Keratinocyte (primary cell): ENCODE measurements at regions not wholly inside any gene's neighbourhood (a gene's known extent, or its start where the extent isn't known, plus 50 kb on each side); places are given as distances from the start of the nearest gene placed in this dataset.

Experiments
- DNase-seq: peaks from one replicate; pipeline ENCODE4 v3.0.0-alpha.2; 2011; ENCODE audit warnings: low read depth, missing footprints, low spot score
- FAIRE-seq: peaks from 2 replicates; lab custom pipeline; 2011; peaks lifted over from hg19 to GRCh38; lab: Jason Lieb, UNC
- H2AFZ ChIP-seq: 2 replicates; pipeline ENCODE4 v1.6.0; 2012; ENCODE audit warnings: low read length, control low read depth, inconsistent platforms; ENCODE audit not compliant: control insufficient read depth
- H3K27ac ChIP-seq: 2 replicates; pipeline ENCODE4 v1.5.1; 2011; ENCODE audit warnings: low read length; ENCODE audit not compliant: control insufficient read depth, insufficient read depth
- H3K27me3 ChIP-seq: 3 replicates; pipeline ENCODE4 v1.6.0; 2011; ENCODE audit warnings: low read length; ENCODE audit not compliant: control insufficient read depth, insufficient read depth; ENCODE audit errors: extremely low read depth
- H3K36me3 ChIP-seq, 2 experiments: 2 replicates in 1 of 2; 3 replicates in 1 of 2; pipeline ENCODE4 v1.5.1; 2011; ENCODE audit warnings: low read length in 2 of 2, mild to moderate bottlenecking in 1 of 2; ENCODE audit not compliant: control insufficient read depth in 2 of 2, insufficient read depth in 2 of 2; ENCODE audit errors: extremely low read depth in 1 of 2
- H3K4me1 ChIP-seq: 3 replicates; pipeline ENCODE4 v1.5.1; 2011; ENCODE audit warnings: low read length; ENCODE audit not compliant: control insufficient read depth, insufficient read depth; ENCODE audit errors: extremely low read depth
- H3K4me2 ChIP-seq: 3 replicates; pipeline ENCODE4 v1.6.0; 2011; ENCODE audit warnings: low read depth, low read length; ENCODE audit not compliant: control insufficient read depth, insufficient read depth; ENCODE audit errors: extremely low read depth
- H3K4me3 ChIP-seq, 3 experiments: fragments of 200-600 bp in 1 of 3; sonication (generic) in 1 of 3; 2 replicates in 2 of 3; 3 replicates in 1 of 3; pipeline ENCODE4 v1.5.1; 2011 to 2016; ENCODE audit warnings: low read length in 3 of 3, mild to moderate bottlenecking in 3 of 3, control low read depth in 2 of 3, inconsistent platforms in 1 of 3, low read depth in 1 of 3, mixed read lengths in 1 of 3, mixed run types in 1 of 3, moderate library complexity in 1 of 3; ENCODE audit not compliant: control insufficient read depth in 2 of 3, insufficient read depth in 2 of 3; ENCODE audit errors: extremely low read depth in 1 of 3
- H3K79me2 ChIP-seq: 2 replicates; pipeline ENCODE4 v1.6.0; 2012; ENCODE audit warnings: low read length; ENCODE audit not compliant: control insufficient read depth, insufficient read depth
- H3K9ac ChIP-seq: 3 replicates; pipeline ENCODE4 v1.6.0; 2011; ENCODE audit warnings: low read length; ENCODE audit not compliant: control insufficient read depth, insufficient read depth; ENCODE audit errors: extremely low read depth
- H3K9me1 ChIP-seq: 3 replicates; pipeline ENCODE4 v1.6.0; 2011; ENCODE audit warnings: low read length; ENCODE audit not compliant: control insufficient read depth, insufficient read depth; ENCODE audit errors: extremely low read depth
- H3K9me3 ChIP-seq: 2 replicates; pipeline ENCODE4 v1.5.1; 2012; ENCODE audit warnings: low read depth, low read length; ENCODE audit not compliant: control insufficient read depth
- H4K20me1 ChIP-seq: 3 replicates; pipeline ENCODE4 v1.6.0; 2011; ENCODE audit warnings: low read length; ENCODE audit not compliant: control insufficient read depth, insufficient read depth; ENCODE audit errors: extremely low read depth
- CTCF ChIP-seq, 3 experiments: IDR thresholded peaks in 1 of 3; conservative IDR thresholded peaks in 1 of 3; optimal IDR thresholded peaks in 1 of 3; 2 replicates in 2 of 3; 3 replicates in 1 of 3; pipeline versions ENCODE3 to v1.5.1; 2011; ENCODE audit warnings: low read length in 3 of 3, mild to moderate bottlenecking in 3 of 3, moderate library complexity in 2 of 3, control low read depth in 1 of 3, inconsistent platforms in 1 of 3; ENCODE audit not compliant: insufficient read depth in 2 of 3; ENCODE audit errors: extremely low read depth in 1 of 3
- EZH2 ChIP-seq: IDR thresholded peaks from one replicate; pipeline ENCODE4 v1.6.1; 2012; ENCODE audit warnings: inconsistent platforms, mild to moderate bottlenecking, low read length, moderate library complexity
- dilution Hi-C: fragments of 300-500 bp; cut with MboI; formaldehyde crosslinking; loops from one replicate; pipeline ENCODE4 v1.7.0; 2020; ENCODE audit warnings: low sequenced_read_pairs; ENCODE audit not compliant: extremely low pct_ligation_motif_present

GRCh38 chr2:22703286-22703920 is 681.6 kb upstream of the KLHL29 start:
- no peaks in the 10 kb centered on the region for H3K36me3 ChIP-seq
- DNase-seq (no peak), FAIRE-seq (no peak)

GRCh38 chr2:22719396-22719795 is 665.6 kb upstream of the KLHL29 start:
- Histone ChIP-seq H4K20me1 (no peaks in the 10 kb centered on the region), H3K9me3 (no peaks in the 10 kb centered on the region), H3K9ac (no peak overlapping the region), H3K4me2 (no peak overlapping the region), H3K4me1 (no peaks in the 10 kb centered on the region), H3K27ac (no peak overlapping the region), H3K36me3 (no peaks in the 10 kb centered on the region), H3K79me2 (no peaks in the 10 kb centered on the region), H3K27me3 (no peaks in the 10 kb centered on the region), H3K4me3 (no peak overlapping the region), H3K9me1 (no peaks in the 10 kb centered on the region), H2AFZ (no peak overlapping the region)
- dilution Hi-C loops = no loop called here
- no peak for FAIRE-seq
- no peak for DNase-seq
- TF ChIP-seq EZH2 (no peak), CTCF (optimal IDR thresholded peaks at IDR 0.05 in 1 of 3, IDR thresholded peaks at IDR 0.05 in 1 of 3, conservative IDR thresholded peaks at IDR 0.05 in 1 of 3; ENCODE audit: extremely low read depth in 1 of 3, insufficient read depth in 2 of 3, low read length in 3 of 3) (no peak)

More at GRCh38 chr2:22703286-22703920, 681.6 kb upstream of the KLHL29 start:
- H3K9me3 ChIP-seq = no peaks in the 10 kb centered on the region
- no peaks in the 10 kb centered on the region for H4K20me1 ChIP-seq
- no peak overlapping the region for H3K4me2 ChIP-seq
- H3K27ac ChIP-seq = no peak overlapping the region
- dilution Hi-C loops = no loop called here
- no peak overlapping the region for H2AFZ ChIP-seq
- no peaks in the 10 kb centered on the region for H3K4me1 ChIP-seq
- H3K4me3 ChIP-seq = no peak overlapping the region
- no peaks in the 10 kb centered on the region for H3K9me1 ChIP-seq
- H3K79me2 ChIP-seq = no peaks in the 10 kb centered on the region
- no peaks in the 10 kb centered on the region for H3K27me3 ChIP-seq
- H3K9ac ChIP-seq = no peak overlapping the region
- TF ChIP-seq CTCF (optimal IDR thresholded peaks at IDR 0.05 in 1 of 3, IDR thresholded peaks at IDR 0.05 in 1 of 3, conservative IDR thresholded peaks at IDR 0.05 in 1 of 3; ENCODE audit: extremely low read depth in 1 of 3, insufficient read depth in 2 of 3, low read length in 3 of 3) = no peak
- TF ChIP-seq EZH2 = no peak
